ENCODE measurements at regions not wholly inside any gene's neighbourhood (a gene's known extent, or its start where the extent isn't known, plus 50 kb on each side); places are given as distances from the start of the nearest gene placed in this dataset.

- H3K4me1 ChIP-seq (ENCODE audit: insufficient read depth, low read length, severe bottlenecking): no peaks in the 10 kb centered on the region
- no peak overlapping the region for H3K27ac ChIP-seq (ENCODE audit: low read depth, low read length, poor library complexity, severe bottlenecking)
- no peak for TF ChIP-seq EZH2 (IDR thresholded peaks at IDR 0.05; ENCODE audit: borderline replicate concordance, low read length)
- TF ChIP-seq, protein P1, sequence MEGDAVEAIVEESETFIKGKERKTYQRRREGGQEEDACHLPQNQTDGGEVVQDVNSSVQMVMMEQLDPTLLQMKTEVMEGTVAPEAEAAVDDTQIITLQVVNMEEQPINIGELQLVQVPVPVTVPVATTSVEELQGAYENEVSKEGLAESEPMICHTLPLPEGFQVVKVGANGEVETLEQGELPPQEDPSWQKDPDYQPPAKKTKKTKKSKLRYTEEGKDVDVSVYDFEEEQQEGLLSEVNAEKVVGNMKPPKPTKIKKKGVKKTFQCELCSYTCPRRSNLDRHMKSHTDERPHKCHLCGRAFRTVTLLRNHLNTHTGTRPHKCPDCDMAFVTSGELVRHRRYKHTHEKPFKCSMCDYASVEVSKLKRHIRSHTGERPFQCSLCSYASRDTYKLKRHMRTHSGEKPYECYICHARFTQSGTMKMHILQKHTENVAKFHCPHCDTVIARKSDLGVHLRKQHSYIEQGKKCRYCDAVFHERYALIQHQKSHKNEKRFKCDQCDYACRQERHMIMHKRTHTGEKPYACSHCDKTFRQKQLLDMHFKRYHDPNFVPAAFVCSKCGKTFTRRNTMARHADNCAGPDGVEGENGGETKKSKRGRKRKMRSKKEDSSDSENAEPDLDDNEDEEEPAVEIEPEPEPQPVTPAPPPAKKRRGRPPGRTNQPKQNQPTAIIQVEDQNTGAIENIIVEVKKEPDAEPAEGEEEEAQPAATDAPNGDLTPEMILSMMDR (IDR thresholded peaks at IDR 0.05; ENCODE audit: low read length): no peak
- H3K79me2 ChIP-seq (ENCODE audit: insufficient read depth, low read length): no peaks in the 10 kb centered on the region
- H3K9me3 ChIP-seq (ENCODE audit: low read length): no peaks in the 10 kb centered on the region
- no peaks in the 10 kb centered on the region for H3K27me3 ChIP-seq (ENCODE audit: insufficient read depth, low read length)
- no peaks in the 10 kb centered on the region for H3K36me3 ChIP-seq (ENCODE audit: insufficient read depth, low read length)
- no peaks in the 10 kb centered on the region for H4K20me1 ChIP-seq (ENCODE audit: insufficient read depth, low read length)
- H2AFZ ChIP-seq (ENCODE audit: low read length): no peak overlapping the region
- no peaks in the 10 kb centered on the region for H3K9me2 ChIP-seq (ENCODE audit: low read depth, low read length)
- H3K4me3 ChIP-seq (ENCODE audit: low read depth, low read length, poor library complexity, severe bottlenecking): no peak overlapping the region
- H3F3A ChIP-seq (ENCODE audit: insufficient read depth, low read length): no peaks in the 10 kb centered on the region
- no peak overlapping the region for H3K9ac ChIP-seq (ENCODE audit: low read length)
- no peak overlapping the region for H3K4me2 ChIP-seq (ENCODE audit: low read length)
Observed at GRCh38 chr4:57448901-57449300, 338.7 kb upstream of the IGFBP7 start.

GRCh38 chr4:57448452-57448851, 338.3 kb upstream of the IGFBP7 start:
- Histone ChIP-seq H3K4me1 (ENCODE audit: insufficient read depth, low read length, severe bottlenecking) (no peaks in the 10 kb centered on the region), H3F3A (ENCODE audit: insufficient read depth, low read length) (no peaks in the 10 kb centered on the region), H2AFZ (ENCODE audit: low read length) (no peak overlapping the region), H3K9me2 (ENCODE audit: low read depth, low read length) (no peaks in the 10 kb centered on the region), H3K27ac (ENCODE audit: low read depth, low read length, poor library complexity, severe bottlenecking) (no peak overlapping the region), H3K4me2 (ENCODE audit: low read length) (no peak overlapping the region), H3K36me3 (ENCODE audit: insufficient read depth, low read length) (no peaks in the 10 kb centered on the region), H3K4me3 (ENCODE audit: low read depth, low read length, poor library complexity, severe bottlenecking) (no peak overlapping the region), H4K20me1 (ENCODE audit: insufficient read depth, low read length) (no peaks in the 10 kb centered on the region), H3K9me3 (ENCODE audit: low read length) (no peaks in the 10 kb centered on the region), H3K27me3 (ENCODE audit: insufficient read depth, low read length) (no peaks in the 10 kb centered on the region), H3K79me2 (ENCODE audit: insufficient read depth, low read length) (no peaks in the 10 kb centered on the region), H3K9ac (ENCODE audit: low read length) (no peak overlapping the region)
- TF ChIP-seq EZH2 (IDR thresholded peaks at IDR 0.05; ENCODE audit: borderline replicate concordance, low read length): no peak
- TF ChIP-seq, protein P1 (IDR thresholded peaks at IDR 0.05; ENCODE audit: low read length): no peak

- Histone ChIP-seq H3K27ac (ENCODE audit: low read depth, low read length, poor library complexity, severe bottlenecking) (no peak overlapping the region), H3K36me3 (ENCODE audit: insufficient read depth, low read length) (no peaks in the 10 kb centered on the region), H3F3A (ENCODE audit: insufficient read depth, low read length) (no peaks in the 10 kb centered on the region), H3K9ac (ENCODE audit: low read length) (no peak overlapping the region), H3K4me3 (ENCODE audit: low read depth, low read length, poor library complexity, severe bottlenecking) (no peak overlapping the region), H3K27me3 (ENCODE audit: insufficient read depth, low read length) (no peaks in the 10 kb centered on the region), H3K9me2 (ENCODE audit: low read depth, low read length) (no peaks in the 10 kb centered on the region), H3K4me1 (ENCODE audit: insufficient read depth, low read length, severe bottlenecking) (no peaks in the 10 kb centered on the region), H3K9me3 (ENCODE audit: low read length) (no peaks in the 10 kb centered on the region), H3K4me2 (ENCODE audit: low read length) (no peak overlapping the region), H2AFZ (ENCODE audit: low read length) (no peak overlapping the region), H3K79me2 (ENCODE audit: insufficient read depth, low read length) (no peaks in the 10 kb centered on the region), H4K20me1 (ENCODE audit: insufficient read depth, low read length) (no peaks in the 10 kb centered on the region)
- TF ChIP-seq, protein P1 (IDR thresholded peaks at IDR 0.05; ENCODE audit: low read length): no peak
- TF ChIP-seq EZH2 (IDR thresholded peaks at IDR 0.05; ENCODE audit: borderline replicate concordance, low read length): no peak
Observed at GRCh38 chr4:57446266-57446665, 336.1 kb upstream of the IGFBP7 start.

All from OCI-LY1 (cell line).